ENCODE measurements at regions not wholly inside any gene's neighbourhood (a gene's known extent, or its start where the extent isn't known, plus 50 kb on each side); places are given as distances from the start of the nearest gene placed in this dataset.

DNA sequence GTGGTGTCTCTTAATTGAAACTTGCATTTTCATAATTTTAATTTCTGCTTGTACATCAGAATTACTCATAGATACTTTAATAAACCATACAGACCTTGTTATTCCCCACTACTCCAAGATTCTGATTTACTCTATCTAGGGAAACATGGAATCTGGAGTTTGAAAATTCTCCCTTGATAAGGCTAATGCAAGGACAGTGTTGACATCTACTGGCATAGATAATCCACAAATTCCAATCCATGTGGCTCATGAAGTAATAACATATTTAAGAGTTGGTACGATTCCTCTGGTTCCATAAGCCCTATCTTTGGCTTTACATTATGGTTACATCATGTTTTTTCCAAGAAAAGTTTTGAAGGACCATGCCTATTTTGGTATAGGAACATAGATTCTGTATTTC is 759.2 kb downstream of the TLR4 start:
- Histone ChIP-seq H4K20me1 (ENCODE audit: insufficient read depth, low read length) (no peaks in the 10 kb centered on the region), H3K4me1 (ENCODE audit: insufficient read depth, low read length) (no peaks in the 10 kb centered on the region), H3K27ac (ENCODE audit: low read depth, low read length) (no peak overlapping the region), H3K27me3 (ENCODE audit: insufficient read depth, low read length) (no peaks in the 10 kb centered on the region), H3K4me3 (ENCODE audit: insufficient read depth, low read depth, low read length) (no peak overlapping the region), H3K36me3 (ENCODE audit: insufficient read depth, low read length) (no peaks in the 10 kb centered on the region), H2AFZ (ENCODE audit: low read depth, low read length) (no peak overlapping the region), H3K9ac (ENCODE audit: low read length) (no peak overlapping the region), H3K79me2 (ENCODE audit: insufficient read depth, low read length) (no peaks in the 10 kb centered on the region), H3K9me3 (ENCODE audit: insufficient read depth, low read depth, low read length) (no peaks in the 10 kb centered on the region), H3K4me2 (ENCODE audit: low read length) (no peak overlapping the region)
- no peaks in the 10 kb centered on the region for H3K4me1 Mint-ChIP-seq (ENCODE audit: low read depth, unreplicated experiment)
- DNase-seq (ENCODE audit: low read depth), result no peak
- H3K27ac Mint-ChIP-seq (ENCODE audit: unreplicated experiment), result no peak overlapping the region
- FAIRE-seq, result no peak
- no peak overlapping the region for H3K4me3 Mint-ChIP-seq (ENCODE audit: unreplicated experiment)
- no peaks in the 10 kb centered on the region for H3K36me3 Mint-ChIP-seq (ENCODE audit: low read depth, unreplicated experiment)
- H3K27me3 Mint-ChIP-seq (ENCODE audit: low read depth, unreplicated experiment), result peaks cover 3% of the 10 kb centered on the region
- TF ChIP-seq, protein P1, sequence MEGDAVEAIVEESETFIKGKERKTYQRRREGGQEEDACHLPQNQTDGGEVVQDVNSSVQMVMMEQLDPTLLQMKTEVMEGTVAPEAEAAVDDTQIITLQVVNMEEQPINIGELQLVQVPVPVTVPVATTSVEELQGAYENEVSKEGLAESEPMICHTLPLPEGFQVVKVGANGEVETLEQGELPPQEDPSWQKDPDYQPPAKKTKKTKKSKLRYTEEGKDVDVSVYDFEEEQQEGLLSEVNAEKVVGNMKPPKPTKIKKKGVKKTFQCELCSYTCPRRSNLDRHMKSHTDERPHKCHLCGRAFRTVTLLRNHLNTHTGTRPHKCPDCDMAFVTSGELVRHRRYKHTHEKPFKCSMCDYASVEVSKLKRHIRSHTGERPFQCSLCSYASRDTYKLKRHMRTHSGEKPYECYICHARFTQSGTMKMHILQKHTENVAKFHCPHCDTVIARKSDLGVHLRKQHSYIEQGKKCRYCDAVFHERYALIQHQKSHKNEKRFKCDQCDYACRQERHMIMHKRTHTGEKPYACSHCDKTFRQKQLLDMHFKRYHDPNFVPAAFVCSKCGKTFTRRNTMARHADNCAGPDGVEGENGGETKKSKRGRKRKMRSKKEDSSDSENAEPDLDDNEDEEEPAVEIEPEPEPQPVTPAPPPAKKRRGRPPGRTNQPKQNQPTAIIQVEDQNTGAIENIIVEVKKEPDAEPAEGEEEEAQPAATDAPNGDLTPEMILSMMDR (IDR thresholded peaks at IDR 0.05; ENCODE audit: insufficient read depth, low read depth, low read length), result no peak
- no peak for TF ChIP-seq EZH2 (IDR thresholded peaks at IDR 0.05; ENCODE audit: insufficient read depth, low read length)
- H3K9me3 Mint-ChIP-seq (ENCODE audit: unreplicated experiment), result no peaks in the 10 kb centered on the region

DNA sequence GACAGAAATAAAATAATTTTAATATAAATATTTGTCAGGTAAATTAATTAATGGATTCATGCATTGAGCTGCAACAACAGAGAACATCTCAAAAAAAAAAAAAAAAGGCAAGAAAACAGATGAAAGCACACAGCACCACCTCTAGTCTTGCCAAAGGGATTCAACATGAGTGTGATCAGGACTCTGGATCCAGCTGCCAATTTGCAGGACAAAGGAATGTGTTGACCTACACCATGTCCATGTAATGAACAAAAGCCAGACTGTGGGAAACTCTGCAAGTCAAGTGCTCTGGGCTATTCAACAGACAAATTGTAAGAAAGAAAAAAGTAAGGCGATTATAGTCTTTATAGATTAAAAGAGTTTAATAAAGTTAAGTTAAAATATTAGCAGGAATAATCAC is 769.3 kb downstream of the TLR4 start:
- Mint-ChIP-seq H3K4me1 (ENCODE audit: low read depth, unreplicated experiment) (no peaks in the 10 kb centered on the region), H3K27ac (ENCODE audit: unreplicated experiment) (no peak overlapping the region), H3K27me3 (ENCODE audit: low read depth, unreplicated experiment) (no peaks in the 10 kb centered on the region), H3K36me3 (ENCODE audit: low read depth, unreplicated experiment) (no peaks in the 10 kb centered on the region), H3K4me3 (ENCODE audit: unreplicated experiment) (no peak overlapping the region), H3K9me3 (ENCODE audit: unreplicated experiment) (no peaks in the 10 kb centered on the region)
- no peak overlapping the region for H3K4me2 ChIP-seq (ENCODE audit: low read length)
- no peaks in the 10 kb centered on the region for H3K9me3 ChIP-seq (ENCODE audit: insufficient read depth, low read depth, low read length)
- no peak for TF ChIP-seq EZH2 (IDR thresholded peaks at IDR 0.05; ENCODE audit: insufficient read depth, low read length)
- TF ChIP-seq, protein P1 (IDR thresholded peaks at IDR 0.05; ENCODE audit: insufficient read depth, low read depth, low read length), result no peak
- no peaks in the 10 kb centered on the region for H3K36me3 ChIP-seq (ENCODE audit: insufficient read depth, low read length)
- H3K4me1 ChIP-seq (ENCODE audit: insufficient read depth, low read length), result no peaks in the 10 kb centered on the region
- H4K20me1 ChIP-seq (ENCODE audit: insufficient read depth, low read length), result no peaks in the 10 kb centered on the region
- no peak for FAIRE-seq
- H3K79me2 ChIP-seq (ENCODE audit: insufficient read depth, low read length), result no peaks in the 10 kb centered on the region
- H3K4me3 ChIP-seq (ENCODE audit: insufficient read depth, low read depth, low read length), result no peak overlapping the region
- no peaks in the 10 kb centered on the region for H3K27me3 ChIP-seq (ENCODE audit: insufficient read depth, low read length)
- DNase-seq (ENCODE audit: low read depth), result no peak
- no peak overlapping the region for H3K9ac ChIP-seq (ENCODE audit: low read length)
- no peak overlapping the region for H2AFZ ChIP-seq (ENCODE audit: low read depth, low read length)
- no peak overlapping the region for H3K27ac ChIP-seq (ENCODE audit: low read depth, low read length)

DNA sequence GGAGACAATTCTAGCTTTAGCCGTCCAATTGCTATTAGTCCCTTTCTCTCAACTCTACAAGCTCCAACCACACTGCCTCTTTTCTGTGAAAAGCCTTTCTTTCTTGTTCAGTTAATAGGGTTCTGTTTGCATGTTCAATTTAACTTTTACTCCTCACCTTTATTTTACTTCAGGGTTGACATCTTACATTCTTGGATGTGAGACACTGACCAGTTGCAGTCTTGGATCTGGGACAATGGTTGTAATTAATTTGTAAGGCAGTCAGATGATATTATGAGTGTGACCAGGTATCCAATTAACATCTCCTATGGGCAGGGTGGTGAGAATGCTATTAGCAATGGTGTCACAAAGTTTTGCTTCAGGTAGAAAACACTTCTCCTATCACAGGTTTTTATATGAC is 774.5 kb downstream of the TLR4 start:
- Histone ChIP-seq H3K9me3 (ENCODE audit: insufficient read depth, low read depth, low read length) (no peaks in the 10 kb centered on the region), H3K27me3 (ENCODE audit: insufficient read depth, low read length) (no peaks in the 10 kb centered on the region), H2AFZ (ENCODE audit: low read depth, low read length) (no peak overlapping the region), H3K4me2 (ENCODE audit: low read length) (no peak overlapping the region), H4K20me1 (ENCODE audit: insufficient read depth, low read length) (no peaks in the 10 kb centered on the region), H3K27ac (ENCODE audit: low read depth, low read length) (no peak overlapping the region), H3K36me3 (ENCODE audit: insufficient read depth, low read length) (no peaks in the 10 kb centered on the region), H3K79me2 (ENCODE audit: insufficient read depth, low read length) (no peaks in the 10 kb centered on the region), H3K9ac (ENCODE audit: low read length) (no peak overlapping the region), H3K4me1 (ENCODE audit: insufficient read depth, low read length) (no peaks in the 10 kb centered on the region), H3K4me3 (ENCODE audit: insufficient read depth, low read depth, low read length) (no peak overlapping the region)
- Mint-ChIP-seq H3K36me3 (ENCODE audit: low read depth, unreplicated experiment) (no peaks in the 10 kb centered on the region), H3K27ac (ENCODE audit: unreplicated experiment) (no peak overlapping the region), H3K4me1 (ENCODE audit: low read depth, unreplicated experiment) (no peaks in the 10 kb centered on the region), H3K9me3 (ENCODE audit: unreplicated experiment) (no peaks in the 10 kb centered on the region), H3K4me3 (ENCODE audit: unreplicated experiment) (no peak overlapping the region), H3K27me3 (ENCODE audit: low read depth, unreplicated experiment) (peaks cover 2% of the 10 kb centered on the region)
- FAIRE-seq (no peak), DNase-seq (ENCODE audit: low read depth) (no peak)
- TF ChIP-seq, protein P1 (IDR thresholded peaks at IDR 0.05; ENCODE audit: insufficient read depth, low read depth, low read length), result no peak
- TF ChIP-seq EZH2 (IDR thresholded peaks at IDR 0.05; ENCODE audit: insufficient read depth, low read length), result no peak

Data from astrocyte (in vitro differentiated cells and primary cell).